SU-DHL-6 (cell line): ENCODE measurements at regions not wholly inside any gene's neighbourhood (a gene's known extent, or its start where the extent isn't known, plus 50 kb on each side); places are given as distances from the start of the nearest gene placed in this dataset.
A peak's percentile ranks its signal among the peaks of the same experiment; 100 is the strongest.

Source experiments
- H2AFZ ChIP-seq: fragments of 200-600 bp; sonication (generic); 2 replicates; pipeline ENCODE4 v1.6.1; 2014; ENCODE audit warnings: low read depth, mild to moderate bottlenecking, moderate library complexity, mixed read lengths, antibody characterized with exemption, low read length; ENCODE audit not compliant: severe bottlenecking
- H3F3A ChIP-seq: fragments of 200-600 bp; shearing (Covaris generic); 2 replicates; pipeline ENCODE4 v1.6.0; 2016; ENCODE audit warnings: antibody characterized with exemption, mild to moderate bottlenecking; ENCODE audit not compliant: insufficient read depth
- H3K27ac ChIP-seq: fragments of 200-600 bp; sonication (generic); 2 replicates; pipeline ENCODE4 v1.5.1; 2016; ENCODE audit warnings: low read depth, mild to moderate bottlenecking, low read length, moderate library complexity, mixed read lengths
- H3K27me3 ChIP-seq: fragments of 200-600 bp; sonication (generic), shearing (Covaris generic); 2 replicates; pipeline ENCODE4 v1.6.0; 2014; ENCODE audit warnings: mild to moderate bottlenecking, low read length
- H3K36me3 ChIP-seq: fragments of 200-600 bp; sonication (generic); 2 replicates; pipeline ENCODE4 v1.6.1; 2014; ENCODE audit warnings: mild to moderate bottlenecking, low read length, mixed read lengths
- H3K4me2 ChIP-seq: fragments of 300-600, 200-600 bp; shearing (Covaris generic), sonication (generic); 2 replicates; pipeline ENCODE4 v1.6.0; 2014; ENCODE audit warnings: low read length, low read depth, mild to moderate bottlenecking; ENCODE audit not compliant: poor library complexity, severe bottlenecking
- H3K4me3 ChIP-seq: fragments of 200-600 bp; sonication (generic); 2 replicates; pipeline ENCODE4 v1.5.1; 2014; ENCODE audit warnings: antibody characterized with exemption, low read length, mild to moderate bottlenecking, mixed read lengths; ENCODE audit not compliant: insufficient read depth, poor library complexity, severe bottlenecking
- H3K79me2 ChIP-seq: fragments of 200-600 bp; sonication (generic); 2 replicates; pipeline ENCODE4 v1.6.1; 2014; ENCODE audit warnings: mild to moderate bottlenecking, low read length, moderate library complexity; ENCODE audit not compliant: insufficient read depth
- H3K9ac ChIP-seq: fragments of 200-600 bp; sonication (generic); 2 replicates; pipeline ENCODE4 v1.7.0; 2014; ENCODE audit warnings: mild to moderate bottlenecking, low read length
- H3K9me2 ChIP-seq: fragments of 200-600 bp; sonication (generic); replicated peaks from 2 replicates; pipeline ENCODE4 v1.6.1; 2014; ENCODE audit warnings: low read length; ENCODE audit not compliant: insufficient read depth
- H3K9me3 ChIP-seq: fragments of 200-600 bp; sonication (generic); 2 replicates; pipeline ENCODE4 v1.6.1; 2014; ENCODE audit warnings: low read length, mixed read lengths; ENCODE audit not compliant: insufficient read depth
- H4K20me1 ChIP-seq: fragments of 200-600 bp; sonication (generic); 2 replicates; pipeline ENCODE4 v1.6.1; 2014; ENCODE audit warnings: low read depth, mild to moderate bottlenecking, antibody characterized with exemption, low read length, moderate library complexity, mixed read lengths
- CTCF ChIP-seq: fragments of 200-600 bp; sonication (generic); IDR thresholded peaks from one replicate; pipeline ENCODE4 v1.5.1; 2017; ENCODE audit warnings: antibody characterized with exemption, mild to moderate bottlenecking, low read length, moderate library complexity; ENCODE audit not compliant: insufficient read depth, poor library complexity, severe bottlenecking
- EZH2phosphoT487 ChIP-seq: fragments of 200-600 bp; sonication (generic), shearing (Covaris generic); conservative IDR thresholded peaks from 2 replicates; pipeline ENCODE4 v1.6.1; 2018; ENCODE audit warnings: mild to moderate bottlenecking, antibody characterized with exemption, low read length, moderate library complexity, mixed read lengths

DNA sequence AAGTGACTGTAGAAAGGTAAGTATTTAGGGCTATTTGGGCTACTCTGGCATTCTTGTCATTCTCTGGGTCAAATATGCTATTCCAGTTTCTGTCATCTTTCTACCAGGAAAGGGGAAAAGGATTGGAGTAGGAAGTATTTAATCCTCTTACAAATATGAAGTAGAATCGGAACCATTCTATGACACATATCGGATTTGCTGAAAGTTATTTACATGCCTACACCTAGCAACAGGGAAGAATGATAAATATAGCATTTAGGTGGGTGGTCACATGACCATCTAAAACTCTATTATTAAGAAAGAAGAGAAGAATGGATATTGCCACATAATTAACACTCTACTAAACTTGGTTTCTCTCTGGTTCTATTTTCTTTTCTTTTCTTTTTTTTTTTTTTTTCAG is 1353.1 kb downstream of the ZPLD1 start:
- Histone ChIP-seq H3K36me3 (no peaks in the 10 kb centered on the region), H3F3A (no peaks in the 10 kb centered on the region), H3K27me3 (no peaks in the 10 kb centered on the region), H4K20me1 (no peaks in the 10 kb centered on the region), H3K9me3 (no peaks in the 10 kb centered on the region), H3K4me2 (no peak overlapping the region), H3K9me2 (no peaks in the 10 kb centered on the region), H3K9ac (no peak overlapping the region), H3K79me2 (no peaks in the 10 kb centered on the region), H3K27ac (no peak overlapping the region), H2AFZ (no peak overlapping the region), H3K4me3 (no peak overlapping the region)
- TF ChIP-seq CTCF = no peak
- TF ChIP-seq EZH2phosphoT487 = no peak

GRCh38 chr3:103791786-103792515 is 1357.1 kb downstream of the ZPLD1 start:
- H4K20me1 ChIP-seq = no peaks in the 10 kb centered on the region
- no peak overlapping the region for H3K27ac ChIP-seq
- no peaks in the 10 kb centered on the region for H3F3A ChIP-seq
- H3K36me3 ChIP-seq = no peaks in the 10 kb centered on the region
- H3K27me3 ChIP-seq = no peaks in the 10 kb centered on the region
- H3K4me2 ChIP-seq = no peak overlapping the region
- no peaks in the 10 kb centered on the region for H3K9me2 ChIP-seq
- no peak overlapping the region for H3K9ac ChIP-seq
- TF ChIP-seq CTCF (no peak), EZH2phosphoT487 (no peak)
- H3K9me3 ChIP-seq = no peaks in the 10 kb centered on the region
- no peak overlapping the region for H2AFZ ChIP-seq
- H3K4me3 ChIP-seq = no peak overlapping the region
- no peaks in the 10 kb centered on the region for H3K79me2 ChIP-seq

- Histone ChIP-seq H3K27ac (no peak overlapping the region), H3K9me2 (no peaks in the 10 kb centered on the region), H3K4me2 (no peak overlapping the region), H3K27me3 (no peaks in the 10 kb centered on the region), H3F3A (no peaks in the 10 kb centered on the region), H3K79me2 (no peaks in the 10 kb centered on the region), H3K4me3 (no peak overlapping the region), H3K9me3 (no peaks in the 10 kb centered on the region), H3K36me3 (no peaks in the 10 kb centered on the region), H2AFZ (no peak overlapping the region), H4K20me1 (no peaks in the 10 kb centered on the region), H3K9ac (no peak overlapping the region)
- TF ChIP-seq EZH2phosphoT487 (no peak), CTCF (peak; percentile 16)
These were observed 1359.8 kb downstream of the ZPLD1 start for GRCh38 chr3:103794656-103795055.
